CD4-positive, alpha-beta T cell (primary cell): ENCODE measurements at regions not wholly inside any gene's neighbourhood (a gene's known extent, or its start where the extent isn't known, plus 50 kb on each side); places are given as distances from the start of the nearest gene placed in this dataset.
A peak's percentile ranks its signal among the peaks of the same experiment; 100 is the strongest.

ENCODE experiments used
- ATAC-seq: fragments of 200-7000 bp; cut with Tn5 transposase; one replicate; pipeline ENCODE4 v1.10.0; 2022; ENCODE audit warnings: mild to moderate bottlenecking; ENCODE audit not compliant: poor library complexity
- CTCF ChIA-PET: fragments of 350-600 bp; sonication (Branson Sonifier 250); formaldehyde crosslinking; loops from one replicate; lab custom pipeline; 2021; ENCODE audit warnings: antibody characterized with exemption, inconsistent platforms; lab: Charles Lee
- POLR2A ChIA-PET: fragments of 350-600 bp; sonication (Branson Sonifier 250); formaldehyde crosslinking; loops from one replicate; lab custom pipeline; 2021; ENCODE audit warnings: antibody characterized with exemption, inconsistent platforms; lab: Charles Lee
- DNase-seq, 14 experiments: peaks; one replicate each; pipeline ENCODE4 v3.0.0-alpha.2; 2013 to 2020; ENCODE audit warnings: mixed read lengths in 2 of 14
- H3K27ac ChIP-seq, 2 donors: one replicate each; pipeline versions ENCODE4 v1.5.1 to v1.7.0; 2013; ENCODE audit warnings: low read length in 2 of 2, low read depth in 1 of 2, mild to moderate bottlenecking in 1 of 2
- H3K27me3 ChIP-seq, 2 experiments: 1 replicate in 1 of 2; 2 replicates in 1 of 2; pipeline versions ENCODE4 v1.6.1 to v1.7.0; 2013; ENCODE audit warnings: low read length in 2 of 2, control low read depth in 1 of 2, mild to moderate bottlenecking in 1 of 2, moderate library complexity in 1 of 2; ENCODE audit not compliant: insufficient read depth in 2 of 2, control insufficient read depth in 1 of 2
- H3K36me3 ChIP-seq: one replicate; pipeline ENCODE4 v1.6.1; 2013; ENCODE audit warnings: low read length, control low read depth; ENCODE audit not compliant: insufficient read depth
- H3K4me1 ChIP-seq: one replicate; pipeline ENCODE4 v1.6.1; 2013; ENCODE audit warnings: low read length, control low read depth; ENCODE audit not compliant: insufficient read depth
- H3K4me3 ChIP-seq: one replicate; pipeline ENCODE4 v1.5.1; 2013; ENCODE audit warnings: mild to moderate bottlenecking, low read length, moderate library complexity
- H3K9me3 ChIP-seq, 2 experiments: 1 replicate in 1 of 2; 2 replicates in 1 of 2; pipeline versions ENCODE4 v1.6.1 to v1.7.0; 2013; ENCODE audit warnings: low read length in 2 of 2, mild to moderate bottlenecking in 2 of 2, control low read depth in 1 of 2, moderate library complexity in 1 of 2; ENCODE audit not compliant: control insufficient read depth in 1 of 2, insufficient read depth in 1 of 2
- H3K27ac Mint-ChIP-seq: one replicate; pipeline ENCODE4 v1.8.0; 2020; ENCODE audit warnings: mixed read lengths
- H3K27me3 Mint-ChIP-seq: one replicate; pipeline ENCODE4 v1.8.0; 2021; ENCODE audit warnings: mixed read lengths
- H3K36me3 Mint-ChIP-seq: one replicate; pipeline ENCODE4 v1.8.0; 2021; ENCODE audit warnings: low read depth, mixed read lengths
- H3K4me1 Mint-ChIP-seq: one replicate; pipeline ENCODE4 v1.8.0; 2021; ENCODE audit warnings: low read depth, mixed read lengths
- H3K4me3 Mint-ChIP-seq: one replicate; pipeline ENCODE4 v1.8.0; 2020; ENCODE audit warnings: mild to moderate bottlenecking, mixed read lengths
- H3K9me3 Mint-ChIP-seq: one replicate; pipeline ENCODE4 v1.8.0; 2020; ENCODE audit warnings: mixed read lengths
- intact Hi-C, 2 experiments: fragments of 100-400 bp; cut with DNase I in 1 of 2; cut with micrococcal nuclease in 1 of 2; formaldehyde crosslinking; loops; one replicate each; pipeline versions ENCODE4 v1.15.1 to v1.9.0; 2023 to 2025; cut with DNase I, micrococcal nuclease
- TF ChIP-seq, protein P1 (sequence below): fragments of 200-600 bp; IDR thresholded peaks from one replicate; pipeline ENCODE4 v1.8.0; 2022; ENCODE audit warnings: antibody characterized with exemption, mild to moderate bottlenecking

DNA sequence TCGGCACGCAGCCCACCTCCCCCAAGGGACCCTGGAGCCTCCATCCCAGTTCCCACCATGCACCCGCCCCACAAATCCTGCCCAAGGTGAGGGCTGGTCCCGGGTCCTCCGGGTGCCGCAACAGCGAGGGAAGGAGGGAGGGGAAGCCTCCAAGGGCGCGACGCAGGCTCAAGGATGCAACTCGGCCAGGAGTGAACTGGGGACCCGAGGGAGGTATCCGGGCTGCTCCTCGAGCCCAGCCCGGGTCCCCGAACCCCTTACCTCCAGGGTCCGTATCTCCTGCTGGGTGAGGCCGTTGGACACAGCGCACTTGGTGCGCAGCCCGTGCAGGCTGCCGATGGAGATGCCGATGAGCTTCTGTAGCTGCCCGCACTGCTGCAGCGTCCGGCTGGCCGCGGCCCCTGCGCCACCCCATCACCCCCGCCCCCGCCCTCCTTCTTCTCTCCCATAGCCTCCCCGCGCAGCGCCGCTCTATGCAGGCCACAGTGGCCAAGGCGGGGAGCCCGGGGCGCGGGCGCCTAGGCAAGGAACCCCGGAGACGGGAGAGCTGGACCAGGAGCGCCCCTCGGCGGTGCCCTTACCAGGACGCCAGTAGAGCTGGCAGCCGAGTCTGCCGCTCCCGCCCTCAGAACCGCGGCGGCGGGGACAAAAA lies 124.1 kb downstream of the ANKRD30BL start:
- no peak overlapping the region for H3K27ac ChIP-seq
- Mint-ChIP-seq H3K4me3 (peak overlapping the region; percentile 48), H3K27ac (no peak overlapping the region), H3K27me3 (peaks cover 32% of the 10 kb centered on the region), H3K9me3 (no peaks in the 10 kb centered on the region), H3K36me3 (no peaks in the 10 kb centered on the region), H3K4me1 (peaks cover 4% of the 10 kb centered on the region)
- peaks cover 0 to 15% of the 10 kb centered on the region in 2 experiments for H3K9me3 ChIP-seq
- H3K36me3 ChIP-seq: no peaks in the 10 kb centered on the region
- peak overlapping the region; percentile 14 for H3K4me3 ChIP-seq
- TF ChIP-seq, protein P1, sequence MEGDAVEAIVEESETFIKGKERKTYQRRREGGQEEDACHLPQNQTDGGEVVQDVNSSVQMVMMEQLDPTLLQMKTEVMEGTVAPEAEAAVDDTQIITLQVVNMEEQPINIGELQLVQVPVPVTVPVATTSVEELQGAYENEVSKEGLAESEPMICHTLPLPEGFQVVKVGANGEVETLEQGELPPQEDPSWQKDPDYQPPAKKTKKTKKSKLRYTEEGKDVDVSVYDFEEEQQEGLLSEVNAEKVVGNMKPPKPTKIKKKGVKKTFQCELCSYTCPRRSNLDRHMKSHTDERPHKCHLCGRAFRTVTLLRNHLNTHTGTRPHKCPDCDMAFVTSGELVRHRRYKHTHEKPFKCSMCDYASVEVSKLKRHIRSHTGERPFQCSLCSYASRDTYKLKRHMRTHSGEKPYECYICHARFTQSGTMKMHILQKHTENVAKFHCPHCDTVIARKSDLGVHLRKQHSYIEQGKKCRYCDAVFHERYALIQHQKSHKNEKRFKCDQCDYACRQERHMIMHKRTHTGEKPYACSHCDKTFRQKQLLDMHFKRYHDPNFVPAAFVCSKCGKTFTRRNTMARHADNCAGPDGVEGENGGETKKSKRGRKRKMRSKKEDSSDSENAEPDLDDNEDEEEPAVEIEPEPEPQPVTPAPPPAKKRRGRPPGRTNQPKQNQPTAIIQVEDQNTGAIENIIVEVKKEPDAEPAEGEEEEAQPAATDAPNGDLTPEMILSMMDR: no peak
- ATAC-seq (no peak), DNase-seq (no peak)
- H3K27me3 ChIP-seq: peaks cover 19 to 28% of the 10 kb centered on the region in 2 experiments
- H3K4me1 ChIP-seq: peaks cover 13% of the 10 kb centered on the region
- ChIA-PET CTCF (no interaction called here), POLR2A (no interaction called here)
- intact Hi-C loops: no loop called here

DNA sequence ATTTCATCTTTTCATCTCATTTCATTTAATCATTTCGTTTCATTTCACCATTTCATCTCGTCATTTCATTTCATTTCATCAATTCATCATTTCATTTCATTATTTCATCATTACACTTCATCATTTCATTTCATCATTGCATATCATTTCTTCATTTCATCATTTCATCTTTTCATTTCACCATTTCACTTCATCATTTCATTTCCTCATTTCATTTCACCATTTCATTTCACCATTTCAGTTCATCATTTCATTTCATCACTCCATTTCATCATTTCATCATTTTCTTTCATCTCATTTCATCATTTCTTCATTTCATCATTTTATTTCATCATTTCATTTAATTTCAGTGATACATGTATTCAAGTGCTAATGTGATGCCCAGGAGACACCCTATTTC lies 127.1 kb downstream of the ANKRD30BL start:
- Histone ChIP-seq H3K27ac (no peak overlapping the region), H3K4me1 (peaks cover 13% of the 10 kb centered on the region), H3K9me3 (peaks cover 0 to 15% of the 10 kb centered on the region in 2 experiments), H3K27me3 (peaks cover 19 to 24% of the 10 kb centered on the region in 2 experiments), H3K4me3 (no peak overlapping the region), H3K36me3 (no peaks in the 10 kb centered on the region)
- intact Hi-C loops: no loop called here
- POLR2A ChIA-PET: no interaction called here
- Mint-ChIP-seq H3K4me1 (peaks cover 4% of the 10 kb centered on the region), H3K9me3 (no peaks in the 10 kb centered on the region), H3K36me3 (no peaks in the 10 kb centered on the region), H3K27ac (no peak overlapping the region), H3K4me3 (no peak overlapping the region), H3K27me3 (peaks cover 12% of the 10 kb centered on the region)
- CTCF ChIA-PET: no interaction called here
- ATAC-seq (no peak), DNase-seq (no peak)
- TF ChIP-seq, protein P1: no peak

DNA sequence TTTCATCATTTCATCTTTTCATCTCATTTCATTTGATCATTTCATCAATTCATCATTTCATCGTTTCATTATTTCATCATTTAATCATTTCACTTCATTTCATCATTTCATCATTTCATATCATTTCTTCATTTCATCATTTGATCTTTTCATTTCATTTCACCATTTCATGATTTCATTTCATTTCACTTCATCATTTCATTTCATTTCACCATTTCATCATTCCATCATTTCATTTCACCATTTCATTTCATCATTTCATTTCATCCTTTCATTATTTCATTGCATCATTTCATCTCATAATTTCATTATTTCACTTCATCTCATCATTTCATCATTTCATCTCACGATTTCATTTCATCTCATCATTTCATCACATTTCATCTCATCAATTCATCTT lies 127.8 kb downstream of the ANKRD30BL start:
- peaks cover 19% of the 10 kb centered on the region in 2 experiments for H3K27me3 ChIP-seq
- H3K27ac ChIP-seq: no peak overlapping the region
- Mint-ChIP-seq H3K4me3 (no peak overlapping the region), H3K4me1 (peaks cover 4% of the 10 kb centered on the region), H3K9me3 (no peaks in the 10 kb centered on the region), H3K36me3 (no peaks in the 10 kb centered on the region), H3K27me3 (peaks cover 5% of the 10 kb centered on the region), H3K27ac (no peak overlapping the region)
- peaks cover 0 to 15% of the 10 kb centered on the region in 2 experiments for H3K9me3 ChIP-seq
- no peaks in the 10 kb centered on the region for H3K36me3 ChIP-seq
- intact Hi-C loops: no loop called here
- ChIA-PET CTCF (no interaction called here), POLR2A (no interaction called here)
- no peak overlapping the region for H3K4me3 ChIP-seq
- DNase-seq (no peak), ATAC-seq (no peak)
- H3K4me1 ChIP-seq: peaks cover 13% of the 10 kb centered on the region
- TF ChIP-seq, protein P1: no peak
